Endothelial cell of umbilical vein (primary cell): ENCODE measurements at regions not wholly inside any gene's neighbourhood (a gene's known extent, or its start where the extent isn't known, plus 50 kb on each side); places are given as distances from the start of the nearest gene placed in this dataset.

Experiments used
- BruUV-seq: library from RNA; stranded (reverse); fragments of 400-500 nt; replicated peaks from 2 replicates; lab custom pipeline; 2021; lab: Mats Ljungman, UMichigan
- CTCF ChIA-PET: fragments of 300-600, 350-600 bp; sonication (Branson Sonifier 250); formaldehyde crosslinking; loops from one replicate; lab custom pipeline; 2021; ENCODE audit warnings: antibody characterized with exemption, inconsistent platforms; lab: Charles Lee
- POLR2A ChIA-PET: fragments of 300-600, 350-600 bp; sonication (Branson Sonifier 250); formaldehyde crosslinking; loops from one replicate; lab custom pipeline; 2021; ENCODE audit warnings: antibody characterized with exemption, inconsistent platforms; lab: Charles Lee
- DNase-seq: peaks from one replicate; pipeline ENCODE4 v3.0.0-alpha.2; 2011; ENCODE audit warnings: low read depth, low spot score
- FAIRE-seq: peaks from 2 replicates; lab custom pipeline; 2011; peaks lifted over from hg19 to GRCh38; lab: Jason Lieb, UNC
- H2AFZ ChIP-seq: 2 replicates; pipeline ENCODE4 v1.6.0; 2012; ENCODE audit warnings: low read depth, low read length, control low read depth, inconsistent platforms
- H3K27ac ChIP-seq: 2 replicates; pipeline ENCODE4 v1.5.1; 2011; ENCODE audit warnings: low read depth, mild to moderate bottlenecking, control low read depth, low read length, moderate library complexity; ENCODE audit not compliant: insufficient read depth
- H3K27me3 ChIP-seq, 2 experiments: 2 replicates each; pipeline versions ENCODE4 v1.6.0 to v1.6.1; 2011; ENCODE audit warnings: low read length in 2 of 2, mixed read lengths in 1 of 2; ENCODE audit not compliant: control insufficient read depth in 2 of 2, insufficient read depth in 2 of 2
- H3K36me3 ChIP-seq, 2 experiments: 2 replicates in 1 of 2; 3 replicates in 1 of 2; pipeline ENCODE4 v1.5.1; 2011; ENCODE audit warnings: low read length in 2 of 2, mild to moderate bottlenecking in 1 of 2, moderate library complexity in 1 of 2; ENCODE audit not compliant: control insufficient read depth in 2 of 2, insufficient read depth in 2 of 2; ENCODE audit errors: extremely low read depth in 1 of 2
- H3K4me1 ChIP-seq: 3 replicates; pipeline ENCODE4 v1.5.1; 2011; ENCODE audit warnings: mild to moderate bottlenecking, low read length; ENCODE audit not compliant: control insufficient read depth, insufficient read depth; ENCODE audit errors: extremely low read depth
- H3K4me2 ChIP-seq: 2 replicates; pipeline ENCODE4 v1.6.1; 2011; ENCODE audit warnings: low read length, control low read depth, mixed read lengths; ENCODE audit not compliant: insufficient read depth
- H3K4me3 ChIP-seq, 3 experiments: fragments of 200-600 bp in 1 of 3; sonication (generic), shearing (Covaris generic) in 1 of 3; replicated peaks in 1 of 3; 2 replicates each; pipeline ENCODE4 v1.5.1; 2011 to 2016; ENCODE audit warnings: control low read depth in 3 of 3, low read length in 3 of 3, mild to moderate bottlenecking in 2 of 3, inconsistent platforms in 1 of 3, low read depth in 1 of 3, moderate library complexity in 1 of 3; ENCODE audit not compliant: insufficient read depth in 1 of 3
- H3K79me2 ChIP-seq: 2 replicates; pipeline ENCODE4 v1.6.0; 2012; ENCODE audit warnings: low read length, inconsistent platforms; ENCODE audit not compliant: control insufficient read depth, insufficient read depth
- H3K9ac ChIP-seq: replicated peaks from 2 replicates; pipeline ENCODE3; 2011; ENCODE audit warnings: low read length, control low read depth; ENCODE audit not compliant: insufficient read depth; ENCODE audit errors: extremely low read depth
- H3K9me1 ChIP-seq: replicated peaks from 3 replicates; pipeline ENCODE4 v1.6.0; 2011; ENCODE audit warnings: mild to moderate bottlenecking, low read length; ENCODE audit not compliant: control insufficient read depth, insufficient read depth; ENCODE audit errors: extremely low read depth
- H3K9me3 ChIP-seq: replicated peaks from 2 replicates; pipeline ENCODE4 v1.5.1; 2012; ENCODE audit warnings: low read length, inconsistent platforms; ENCODE audit not compliant: control insufficient read depth, insufficient read depth
- H4K20me1 ChIP-seq: replicated peaks from 2 replicates; pipeline ENCODE3; 2011; ENCODE audit warnings: mild to moderate bottlenecking, low read length; ENCODE audit not compliant: control insufficient read depth, insufficient read depth; ENCODE audit errors: extremely low read depth
- CTCF ChIP-seq, 2 donors: IDR thresholded peaks; 1 replicate in 1 of 2; 2 replicates in 1 of 2; pipeline ENCODE4 v1.5.1; 2011; ENCODE audit warnings: low read length in 2 of 2, mild to moderate bottlenecking in 2 of 2, moderate library complexity in 2 of 2, control low read depth in 1 of 2, inconsistent platforms in 1 of 2, low read depth in 1 of 2; ENCODE audit not compliant: insufficient read depth in 1 of 2; ENCODE audit errors: extremely low read depth in 1 of 2
- EZH2 ChIP-seq: IDR thresholded peaks from 2 replicates; pipeline ENCODE4 v1.6.1; 2012; ENCODE audit warnings: borderline replicate concordance, low read depth, mild to moderate bottlenecking, moderate library complexity, low read length, inconsistent platforms; ENCODE audit not compliant: severe bottlenecking
- FOS ChIP-seq: IDR thresholded peaks from 2 replicates; pipeline ENCODE4 v1.6.1; 2011; ENCODE audit warnings: mild to moderate bottlenecking, low read length, moderate library complexity, borderline replicate concordance; ENCODE audit not compliant: insufficient read depth
- GATA2 ChIP-seq: IDR thresholded peaks from 2 replicates; pipeline ENCODE4 v1.7.0; 2011; ENCODE audit warnings: low read depth, mild to moderate bottlenecking, moderate library complexity, mixed read lengths, low read length; ENCODE audit not compliant: insufficient read length, insufficient read depth
- JUN ChIP-seq: IDR thresholded peaks from 2 replicates; pipeline ENCODE4 v1.6.1; 2011; ENCODE audit warnings: borderline replicate concordance, low read depth; ENCODE audit not compliant: insufficient read length, insufficient read depth
- MAX ChIP-seq: IDR thresholded peaks from 2 replicates; pipeline ENCODE4 v1.6.1; 2011; ENCODE audit not compliant: insufficient read depth, insufficient read length
- MYC ChIP-seq: IDR thresholded peaks from one replicate; pipeline ENCODE4 v1.6.1; 2011; ENCODE audit warnings: mild to moderate bottlenecking, low read depth, low read length
- POLR2A ChIP-seq: IDR thresholded peaks from 2 replicates; pipeline ENCODE4 v1.6.1; 2012; ENCODE audit warnings: low read depth, mild to moderate bottlenecking, control low read depth, low read length
- POLR2AphosphoS5 ChIP-seq: IDR thresholded peaks from 2 replicates; pipeline ENCODE4 v1.6.1; 2012; ENCODE audit warnings: low read depth, mild to moderate bottlenecking, control low read depth, low read length, moderate library complexity; ENCODE audit not compliant: insufficient read depth
- dilution Hi-C: fragments of 300-500 bp; cut with MboI; formaldehyde crosslinking; loops from one replicate; pipeline ENCODE4 v1.15.0; 2019; ENCODE audit warnings: low sequenced_read_pairs; ENCODE audit not compliant: extremely low pct_ligation_motif_present
- intact Hi-C: fragments of 100-400 bp; cut with micrococcal nuclease; formaldehyde crosslinking; loops from one replicate; pipeline ENCODE4 v1.10.0; 2022

GRCh38 chr3:159795681-159796175 is 192.9 kb upstream of the IL12A start:
- no peaks in the 10 kb centered on the region for H3K27me3 ChIP-seq
- peaks cover 90% of the 10 kb centered on the region for H3K79me2 ChIP-seq
- no peak overlapping the region for H3K4me2 ChIP-seq
- H3K4me1 ChIP-seq, result peaks cover 41% of the 10 kb centered on the region
- ChIA-PET POLR2A (no interaction called here), CTCF (interaction anchor here (1.8 to 2.6 kb wide), 4 partner anchors 7 to 29 kb away, joined by 4 to 15 read pairs (median 11); no protein-coding TSS in a partner anchor)
- TF ChIP-seq EZH2, result no peak
- TF ChIP-seq GATA2, result no peak
- TF ChIP-seq JUN, result no peak
- TF ChIP-seq MAX, result no peak
- no peak for TF ChIP-seq MYC
- TF ChIP-seq POLR2A, result no peak
- no peak for TF ChIP-seq POLR2AphosphoS5
- no peak for TF ChIP-seq FOS
- TF ChIP-seq CTCF (IDR thresholded peaks at IDR 0.05; ENCODE audit: extremely low read depth in 1 of 2, insufficient read depth in 1 of 2, low read depth in 1 of 2, low read length in 2 of 2), result no peak
- intact Hi-C loops (loop anchor here (1.0 to 5.0 kb wide), 4 partner anchors 20 to 85 kb away; no protein-coding TSS in a partner anchor), dilution Hi-C loops (no loop called here)
- BruUV-seq, result no TSS peak
- no peaks in the 10 kb centered on the region for H3K9me1 ChIP-seq
- H3K9me3 ChIP-seq, result no peaks in the 10 kb centered on the region
- no peak overlapping the region for H3K9ac ChIP-seq
- H3K36me3 ChIP-seq, result no peaks in the 10 kb centered on the region
- no peak for FAIRE-seq
- H3K4me3 ChIP-seq, result no peak overlapping the region
- no peak overlapping the region for H3K27ac ChIP-seq
- DNase-seq, result no peak
- no peaks in the 10 kb centered on the region for H4K20me1 ChIP-seq
- H2AFZ ChIP-seq, result no peak overlapping the region
